K562 (cell line): ENCODE measurements at regions not wholly inside any gene's neighbourhood (a gene's known extent, or its start where the extent isn't known, plus 50 kb on each side); places are given as distances from the start of the nearest gene placed in this dataset.

ENCODE experiments used
- ATF1 ChIP-seq, 2 experiments: fragments of 450-650 bp in 1 of 2; IDR thresholded peaks; 2 replicates each; pipeline ENCODE4 v1.6.1; 2016; ENCODE audit warnings: missing compliant biosample characterization in 1 of 2, missing genetic modification characterization in 1 of 2
- BCLAF1 ChIP-seq, 2 experiments: fragments of 450-650 bp in 1 of 2; IDR thresholded peaks; 2 replicates each; pipeline ENCODE4 v1.6.1; 2011 to 2017; ENCODE audit warnings: low read depth in 2 of 2, antibody characterized with exemption in 1 of 2, borderline replicate concordance in 1 of 2, low read length in 1 of 2, mild to moderate bottlenecking in 1 of 2, mixed read lengths in 1 of 2; ENCODE audit not compliant: control insufficient read depth in 1 of 2
- FOS ChIP-seq: IDR thresholded peaks from 3 replicates; pipeline ENCODE4 v1.6.1; 2011; ENCODE audit not compliant: insufficient read length; ENCODE audit errors: extremely low read depth
- HINFP ChIP-seq: fragments of 450-650 bp; conservative IDR thresholded peaks from 2 replicates; pipeline ENCODE4 v1.6.1; 2016; ENCODE audit warnings: missing genetic modification characterization, low read depth, mild to moderate bottlenecking, control low read depth, missing compliant biosample characterization
- KHSRP ChIP-seq: fragments of 450-650 bp; IDR thresholded peaks from 2 replicates; pipeline ENCODE4 v1.6.1; 2017
- NKRF ChIP-seq: fragments of 450-650 bp; IDR thresholded peaks from 2 replicates; pipeline ENCODE4 v1.6.1; 2016; ENCODE audit warnings: borderline replicate concordance
- NR4A1 ChIP-seq, 2 experiments: fragments of 250-450 bp in 1 of 2; fragments of 450-650 bp in 1 of 2; sonication (Bioruptor Pico) in 1 of 2; IDR thresholded peaks; 2 replicates each; pipeline versions ENCODE4 v1.4.0 to v1.6.1; 2016 to 2020; ENCODE audit warnings: mild to moderate bottlenecking in 2 of 2, missing compliant biosample characterization in 1 of 2, missing genetic modification characterization in 1 of 2, moderate library complexity in 1 of 2
- SMAD1 ChIP-seq: fragments of 150-350 bp; IDR thresholded peaks from 2 replicates; pipeline ENCODE4 v1.6.1; 2014; ENCODE audit warnings: low read length, low read depth; ENCODE audit not compliant: partially characterized antibody
- TAF7 ChIP-seq: fragments of 450-650 bp; IDR thresholded peaks from 2 replicates; pipeline ENCODE4 v1.6.1; 2016; ENCODE audit warnings: missing genetic modification characterization, missing compliant biosample characterization
- TFE3 ChIP-seq: fragments of 450-650 bp; formaldehyde crosslinking; IDR thresholded peaks from 2 replicates; pipeline ENCODE4 v1.4.0; 2020; ENCODE audit warnings: mild to moderate bottlenecking, mixed read lengths
- ZFP30 ChIP-seq: fragments of 250-450 bp; sonication (Bioruptor Pico); IDR thresholded peaks from 2 replicates; pipeline ENCODE4 v1.8.0; 2022; ENCODE audit warnings: moderate library complexity, mild to moderate bottlenecking, inconsistent platforms, borderline replicate concordance
- ZNF41 ChIP-seq: fragments of 250-450 bp; sonication (Bioruptor Pico); conservative IDR thresholded peaks from 2 replicates; pipeline ENCODE4 v1.4.0; 2020; ENCODE audit warnings: mild to moderate bottlenecking
- ZNF561 ChIP-seq: fragments of 450-650 bp; formaldehyde crosslinking; conservative IDR thresholded peaks from 2 replicates; pipeline ENCODE4 v1.4.0; 2020; ENCODE audit warnings: mild to moderate bottlenecking, moderate library complexity

GRCh38 chr3:72179107-72179464, 394.1 kb upstream of the PROK2 start (continued):
- TF ChIP-seq ZNF561 (CRISPR knock-in tag), result no peak
- TF ChIP-seq SMAD1, result no peak
- no peak for TF ChIP-seq TFE3 (CRISPR knock-in tag)
- TF ChIP-seq ZNF41 (CRISPR knock-in tag), result no peak
- no peak for TF ChIP-seq BCLAF1 (IDR thresholded peaks at IDR 0.05; ENCODE audit: borderline replicate concordance in 1 of 2, control insufficient read depth in 1 of 2, low read depth in 2 of 2, low read length in 1 of 2)
- TF ChIP-seq KHSRP, result no peak
- TF ChIP-seq ZFP30 (CRISPR knock-in tag), result no peak
- TF ChIP-seq HINFP (tag), result no peak
- no peak for TF ChIP-seq TAF7 (tag)
- TF ChIP-seq NKRF, result no peak
- no peak for TF ChIP-seq NR4A1 (CRISPR knock-in tag; IDR thresholded peaks at IDR 0.05)
- no peak for TF ChIP-seq NR4A1 (tag; IDR thresholded peaks at IDR 0.05)
- no peak for TF ChIP-seq ATF1 (CRISPR knock-in tag; IDR thresholded peaks at IDR 0.05)
- peak; percentile 56 for TF ChIP-seq ATF1 (tag; IDR thresholded peaks at IDR 0.05)
- no peak for TF ChIP-seq FOS
- TF ChIP-seq, all 486 proteins: peak for 5
